ENCODE measurements at regions not wholly inside any gene's neighbourhood (a gene's known extent, or its start where the extent isn't known, plus 50 kb on each side); places are given as distances from the start of the nearest gene placed in this dataset.

GRCh38 chr17:68184141-68184571 lies 63.7 kb upstream of the AMZ2 start:
- TF ChIP-seq POLR2AphosphoS5 (IDR thresholded peaks at IDR 0.05): no peak
- TF ChIP-seq POLR2A (IDR thresholded peaks at IDR 0.05): no peak
- TF ChIP-seq, protein P1, sequence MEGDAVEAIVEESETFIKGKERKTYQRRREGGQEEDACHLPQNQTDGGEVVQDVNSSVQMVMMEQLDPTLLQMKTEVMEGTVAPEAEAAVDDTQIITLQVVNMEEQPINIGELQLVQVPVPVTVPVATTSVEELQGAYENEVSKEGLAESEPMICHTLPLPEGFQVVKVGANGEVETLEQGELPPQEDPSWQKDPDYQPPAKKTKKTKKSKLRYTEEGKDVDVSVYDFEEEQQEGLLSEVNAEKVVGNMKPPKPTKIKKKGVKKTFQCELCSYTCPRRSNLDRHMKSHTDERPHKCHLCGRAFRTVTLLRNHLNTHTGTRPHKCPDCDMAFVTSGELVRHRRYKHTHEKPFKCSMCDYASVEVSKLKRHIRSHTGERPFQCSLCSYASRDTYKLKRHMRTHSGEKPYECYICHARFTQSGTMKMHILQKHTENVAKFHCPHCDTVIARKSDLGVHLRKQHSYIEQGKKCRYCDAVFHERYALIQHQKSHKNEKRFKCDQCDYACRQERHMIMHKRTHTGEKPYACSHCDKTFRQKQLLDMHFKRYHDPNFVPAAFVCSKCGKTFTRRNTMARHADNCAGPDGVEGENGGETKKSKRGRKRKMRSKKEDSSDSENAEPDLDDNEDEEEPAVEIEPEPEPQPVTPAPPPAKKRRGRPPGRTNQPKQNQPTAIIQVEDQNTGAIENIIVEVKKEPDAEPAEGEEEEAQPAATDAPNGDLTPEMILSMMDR (IDR thresholded peaks at IDR 0.05 in 8 of 11, conservative IDR thresholded peaks at IDR 0.05 in 3 of 11): no peak

All from spleen (tissue), 7 donors.